ENCODE measurements at regions not wholly inside any gene's neighbourhood (a gene's known extent, or its start where the extent isn't known, plus 50 kb on each side); places are given as distances from the start of the nearest gene placed in this dataset.

DNA sequence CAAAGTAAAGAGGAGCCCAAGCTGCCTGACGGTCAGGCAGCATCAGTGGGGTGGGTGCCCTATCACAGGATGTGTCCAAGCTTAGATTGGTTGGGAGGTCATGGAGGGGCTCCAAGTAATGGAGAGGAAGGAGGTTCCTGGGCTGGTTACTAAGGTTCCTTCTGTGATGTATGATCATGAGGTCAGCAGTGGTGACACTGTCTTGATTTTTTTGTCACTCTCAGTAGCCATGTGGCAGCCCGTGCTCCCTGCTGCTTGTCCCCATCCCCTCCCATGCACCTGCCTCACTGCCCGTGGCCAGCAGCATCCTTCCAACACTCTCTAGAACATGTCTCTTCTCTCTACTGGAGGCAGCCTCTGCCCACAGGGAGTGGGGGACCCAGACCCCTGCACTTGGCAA lies 261.7 kb downstream of the TLE3 start:
- Histone ChIP-seq H3K27me3 (ENCODE audit: insufficient read depth, low read length) (no peaks in the 10 kb centered on the region), H3K4me3 (ENCODE audit: low read length) (no peak overlapping the region), H3K9me3 (ENCODE audit: low read depth, low read length) (no peaks in the 10 kb centered on the region), H3K4me1 (ENCODE audit: insufficient read depth, low read length) (no peaks in the 10 kb centered on the region)

DNA sequence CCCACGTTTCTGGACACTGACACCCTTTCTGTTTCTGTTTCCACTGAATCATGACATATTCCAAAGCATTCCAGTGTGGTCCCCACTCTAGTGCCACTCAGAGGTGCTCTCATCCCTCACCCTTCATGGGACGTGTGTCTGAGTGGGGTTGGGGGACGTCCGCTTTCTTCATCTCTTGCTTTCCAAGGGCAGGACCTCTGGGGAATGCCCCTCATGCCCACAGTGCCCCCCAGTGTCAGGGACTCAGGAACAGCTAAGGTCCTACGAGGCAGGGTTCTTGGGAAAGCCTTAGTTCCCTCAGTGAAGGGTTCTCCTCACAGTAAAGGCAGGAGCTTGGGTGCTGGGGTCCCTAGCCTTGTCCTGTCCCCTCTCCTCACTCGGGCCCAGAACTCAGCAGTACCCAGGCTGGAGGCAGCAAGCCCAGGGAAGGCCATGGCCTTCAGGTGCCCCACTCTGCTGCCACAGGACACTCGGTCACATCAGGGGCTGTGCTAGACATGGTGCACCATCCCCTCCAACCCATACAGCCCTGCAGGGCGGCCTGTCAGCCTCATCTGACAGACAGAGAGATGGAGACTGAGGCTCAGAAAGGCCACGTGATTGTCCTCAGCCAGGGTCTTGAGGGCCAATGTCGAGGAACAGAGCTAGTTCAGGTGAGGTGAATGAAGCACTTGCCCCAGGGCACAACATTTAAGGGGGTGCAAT lies 261.0 kb downstream of the TLE3 start:
- Histone ChIP-seq H3K9me3 (ENCODE audit: low read depth, low read length) (no peaks in the 10 kb centered on the region), H3K4me1 (ENCODE audit: insufficient read depth, low read length) (no peaks in the 10 kb centered on the region), H3K4me3 (ENCODE audit: low read length) (no peak overlapping the region), H3K27me3 (ENCODE audit: insufficient read depth, low read length) (no peaks in the 10 kb centered on the region)

DNA sequence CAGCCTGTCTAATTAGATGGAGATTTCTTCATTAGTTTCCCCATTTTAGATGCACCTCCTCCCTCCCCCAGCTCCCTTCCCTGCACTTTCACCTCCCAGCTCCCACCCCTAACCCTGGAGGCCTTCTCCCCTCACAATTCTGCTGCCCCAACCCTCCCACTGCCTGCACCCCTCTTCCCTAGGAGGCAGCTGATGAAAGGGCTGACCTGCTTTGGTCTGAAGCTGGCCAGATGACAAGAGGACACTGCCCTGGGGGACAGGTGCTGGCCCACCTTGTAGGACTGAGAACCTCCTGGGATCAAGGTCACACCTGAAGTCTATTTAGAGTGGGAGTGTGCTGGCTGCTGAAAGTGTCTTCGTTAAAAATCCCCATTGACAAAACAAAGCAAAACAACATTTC lies 259.4 kb downstream of the TLE3 start:
- Histone ChIP-seq H3K4me1 (ENCODE audit: insufficient read depth, low read length) (no peaks in the 10 kb centered on the region), H3K27me3 (ENCODE audit: insufficient read depth, low read length) (no peaks in the 10 kb centered on the region), H3K4me3 (ENCODE audit: low read length) (no peak overlapping the region), H3K9me3 (ENCODE audit: low read depth, low read length) (no peaks in the 10 kb centered on the region)

DNA sequence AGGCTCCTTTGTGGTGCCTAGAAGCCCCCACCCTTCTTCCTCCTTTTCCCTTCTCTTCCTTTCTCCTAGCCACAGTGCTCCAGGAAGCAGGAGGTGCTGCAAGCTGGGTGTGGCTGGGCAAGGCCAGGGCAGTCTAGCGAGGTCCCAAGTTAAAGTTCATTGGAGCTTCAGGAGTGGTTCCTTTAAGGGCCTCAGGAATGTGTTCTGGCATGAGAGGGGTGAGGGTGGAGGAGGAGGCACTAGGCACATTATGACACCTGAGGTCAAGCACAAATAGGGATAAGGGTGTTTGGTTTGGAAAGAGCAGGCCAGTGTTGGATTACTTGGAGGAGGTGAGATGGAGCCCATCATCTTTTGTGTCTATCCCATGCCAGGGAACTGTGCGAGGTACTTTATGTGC lies 258.7 kb downstream of the TLE3 start:
- Histone ChIP-seq H3K27me3 (ENCODE audit: insufficient read depth, low read length) (no peaks in the 10 kb centered on the region), H3K4me1 (ENCODE audit: insufficient read depth, low read length) (no peaks in the 10 kb centered on the region), H3K9me3 (ENCODE audit: low read depth, low read length) (no peaks in the 10 kb centered on the region), H3K4me3 (ENCODE audit: low read length) (no peak overlapping the region)

DNA sequence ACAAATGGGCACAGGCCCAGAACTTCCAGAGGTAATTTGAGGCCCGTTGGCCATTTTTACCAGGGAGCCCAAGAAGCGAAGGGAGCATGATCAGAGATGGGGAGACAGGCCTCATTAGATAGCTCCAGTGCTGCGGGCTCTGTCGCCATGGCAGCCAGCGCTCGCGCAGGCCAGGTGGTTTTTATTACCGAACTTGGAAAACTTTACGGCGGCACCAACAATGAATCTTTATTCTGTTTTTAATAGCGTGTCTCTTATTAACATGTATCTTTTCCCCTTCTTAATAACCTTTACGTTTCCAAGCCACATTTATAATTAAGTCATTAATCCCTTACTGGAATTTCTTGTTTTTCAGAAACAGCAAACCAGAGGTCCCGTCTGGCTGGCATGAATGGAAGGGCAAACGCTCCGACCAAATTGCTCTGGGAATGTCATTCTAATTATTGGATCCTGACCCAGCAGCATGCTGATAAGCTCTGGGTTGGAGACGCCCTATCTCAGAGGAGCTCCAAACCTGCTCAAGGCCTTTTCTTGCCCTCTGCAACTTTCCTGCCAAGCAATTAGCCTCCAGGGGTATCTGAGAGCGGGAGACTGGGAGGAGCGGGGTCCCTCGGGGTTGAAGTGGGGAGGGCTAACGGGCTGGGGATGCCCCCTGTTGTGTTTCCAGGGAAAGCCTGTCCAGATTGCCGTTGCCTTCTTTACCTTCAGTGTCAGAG lies 256.4 kb downstream of the TLE3 start:
- no peaks in the 10 kb centered on the region for H3K9me3 ChIP-seq (ENCODE audit: low read depth, low read length)

GRCh38 chr15:69842851-69843250 lies 254.9 kb downstream of the TLE3 start:
- Histone ChIP-seq H3K27me3 (ENCODE audit: insufficient read depth, low read length) (no peaks in the 10 kb centered on the region), H3K4me1 (ENCODE audit: insufficient read depth, low read length) (no peaks in the 10 kb centered on the region), H3K9me3 (ENCODE audit: low read depth, low read length) (no peaks in the 10 kb centered on the region), H3K4me3 (ENCODE audit: low read length) (no peak overlapping the region)

More for the DNA sequence above, 256.4 kb downstream of the TLE3 start:
- Histone ChIP-seq H3K27me3 (ENCODE audit: insufficient read depth, low read length) (no peaks in the 10 kb centered on the region), H3K4me1 (ENCODE audit: insufficient read depth, low read length) (no peaks in the 10 kb centered on the region), H3K4me3 (ENCODE audit: low read length) (no peak overlapping the region)

- no peak overlapping the region for H3K4me3 ChIP-seq (ENCODE audit: low read length)
- H3K9me3 ChIP-seq (ENCODE audit: low read depth, low read length), result no peaks in the 10 kb centered on the region
Measured at GRCh38 chr15:69843276-69843899, 254.3 kb downstream of the TLE3 start.

GRCh38 chr15:69843900-69844304 lies 253.8 kb downstream of the TLE3 start:
- H3K4me3 ChIP-seq (ENCODE audit: low read length), result no peak overlapping the region
- no peaks in the 10 kb centered on the region for H3K27me3 ChIP-seq (ENCODE audit: insufficient read depth, low read length)
- no peaks in the 10 kb centered on the region for H3K4me1 ChIP-seq (ENCODE audit: insufficient read depth, low read length)

More at GRCh38 chr15:69843276-69843899, 254.3 kb downstream of the TLE3 start:
- no peaks in the 10 kb centered on the region for H3K4me1 ChIP-seq (ENCODE audit: insufficient read depth, low read length)
- H3K27me3 ChIP-seq (ENCODE audit: insufficient read depth, low read length), result no peaks in the 10 kb centered on the region

GRCh38 chr15:69845159-69845558 lies 252.6 kb downstream of the TLE3 start:
- Histone ChIP-seq H3K27me3 (ENCODE audit: insufficient read depth, low read length) (no peaks in the 10 kb centered on the region), H3K9me3 (ENCODE audit: low read depth, low read length) (no peaks in the 10 kb centered on the region), H3K4me3 (ENCODE audit: low read length) (no peak overlapping the region), H3K4me1 (ENCODE audit: insufficient read depth, low read length) (no peaks in the 10 kb centered on the region)

More at GRCh38 chr15:69843900-69844304, 253.8 kb downstream of the TLE3 start:
- no peaks in the 10 kb centered on the region for H3K9me3 ChIP-seq (ENCODE audit: low read depth, low read length)

DNA sequence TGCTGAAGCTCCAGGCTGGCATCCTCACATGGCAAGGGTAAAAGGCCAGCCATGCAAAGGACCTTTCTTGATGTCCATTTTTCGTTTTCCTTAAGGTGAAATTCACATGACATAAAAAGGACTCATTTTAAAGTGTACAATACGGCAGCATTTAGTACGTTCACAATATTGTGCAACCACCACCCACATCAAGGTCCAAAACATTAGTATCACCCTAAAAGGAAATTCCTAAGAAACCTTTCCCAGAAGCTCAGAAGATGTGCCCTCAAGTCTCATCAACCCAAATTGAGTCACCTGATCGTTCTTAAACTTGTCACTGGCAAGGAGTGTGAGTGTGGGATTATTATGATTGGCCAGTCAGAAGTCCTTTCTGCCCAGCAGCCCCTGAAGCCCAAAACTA lies 250.1 kb downstream of the TLE3 start:
- Histone ChIP-seq H3K27me3 (ENCODE audit: insufficient read depth, low read length) (no peaks in the 10 kb centered on the region), H3K4me1 (ENCODE audit: insufficient read depth, low read length) (no peaks in the 10 kb centered on the region), H3K9me3 (ENCODE audit: low read depth, low read length) (no peaks in the 10 kb centered on the region), H3K4me3 (ENCODE audit: low read length) (no peak overlapping the region)

DNA sequence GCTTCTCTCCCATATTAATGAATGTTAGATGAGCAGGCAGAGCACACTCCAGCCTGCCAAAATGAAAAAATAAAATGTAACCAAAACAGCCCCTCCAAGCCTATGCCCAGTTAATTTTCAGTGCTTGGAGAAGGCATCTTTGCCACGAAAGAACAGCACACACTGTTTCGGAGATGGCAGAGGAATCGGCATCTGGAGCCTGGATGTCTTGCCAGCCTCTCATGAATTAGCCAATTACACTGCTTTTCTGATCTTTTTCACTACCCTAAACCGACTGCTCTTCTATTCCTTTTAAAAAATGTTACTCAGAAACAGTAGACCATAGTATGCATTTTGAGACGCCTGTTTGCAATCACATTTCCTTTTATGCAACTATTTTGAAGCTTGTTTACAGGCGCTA lies 249.6 kb downstream of the TLE3 start:
- Histone ChIP-seq H3K4me3 (ENCODE audit: low read length) (no peak overlapping the region), H3K9me3 (ENCODE audit: low read depth, low read length) (no peaks in the 10 kb centered on the region), H3K4me1 (ENCODE audit: insufficient read depth, low read length) (no peaks in the 10 kb centered on the region), H3K27me3 (ENCODE audit: insufficient read depth, low read length) (no peaks in the 10 kb centered on the region)

- H3K4me1 ChIP-seq (ENCODE audit: insufficient read depth, low read length), result no peaks in the 10 kb centered on the region
- no peak overlapping the region for H3K4me3 ChIP-seq (ENCODE audit: low read length)
- H3K9me3 ChIP-seq (ENCODE audit: low read depth, low read length), result no peaks in the 10 kb centered on the region
- no peaks in the 10 kb centered on the region for H3K27me3 ChIP-seq (ENCODE audit: insufficient read depth, low read length)
Measured at GRCh38 chr15:69848551-69849231, 249.0 kb downstream of the TLE3 start.

DNA sequence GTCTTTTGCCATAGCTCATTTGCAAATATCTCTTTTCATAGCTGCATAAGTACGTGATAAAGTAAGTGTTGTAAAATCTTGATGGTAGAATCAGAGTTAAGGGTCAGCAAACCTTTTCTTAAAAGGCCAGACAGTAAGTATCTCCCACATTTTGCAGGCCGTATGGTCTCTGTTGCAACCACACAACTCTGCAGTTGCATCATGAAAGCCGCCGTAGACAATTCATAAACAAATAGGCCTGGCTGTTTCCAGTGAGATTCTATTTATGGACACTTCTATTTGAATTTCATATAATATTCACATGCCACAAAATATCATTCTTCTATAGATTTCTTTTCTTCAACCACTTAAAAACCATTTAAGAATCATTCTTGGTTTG lies 248.5 kb downstream of the TLE3 start:
- Histone ChIP-seq H3K4me3 (ENCODE audit: low read length) (no peak overlapping the region), H3K4me1 (ENCODE audit: insufficient read depth, low read length) (no peaks in the 10 kb centered on the region), H3K9me3 (ENCODE audit: low read depth, low read length) (no peaks in the 10 kb centered on the region), H3K27me3 (ENCODE audit: insufficient read depth, low read length) (no peaks in the 10 kb centered on the region)

DNA sequence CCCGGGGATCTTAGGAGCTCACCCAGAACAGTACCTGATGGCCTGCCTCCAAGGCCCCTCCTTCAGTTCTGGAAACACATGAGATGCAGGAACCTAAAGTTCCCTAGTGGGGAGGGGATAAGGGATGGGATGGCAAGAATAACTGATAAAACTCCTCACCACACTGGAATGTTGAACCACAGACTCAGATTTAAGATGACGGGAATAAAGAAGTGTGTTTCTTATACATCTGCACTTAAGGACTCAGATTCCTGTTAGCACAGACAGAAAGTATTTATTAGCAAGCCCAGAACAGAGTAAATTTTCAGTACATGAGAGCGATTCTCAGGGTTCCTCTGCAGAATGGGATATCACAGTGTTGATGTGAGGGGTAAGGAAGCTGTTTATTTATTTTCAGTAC lies 245.2 kb downstream of the TLE3 start:
- Histone ChIP-seq H3K4me3 (ENCODE audit: low read length) (no peak overlapping the region), H3K27me3 (ENCODE audit: insufficient read depth, low read length) (no peaks in the 10 kb centered on the region), H3K9me3 (ENCODE audit: low read depth, low read length) (no peaks in the 10 kb centered on the region), H3K4me1 (ENCODE audit: insufficient read depth, low read length) (no peaks in the 10 kb centered on the region)

DNA sequence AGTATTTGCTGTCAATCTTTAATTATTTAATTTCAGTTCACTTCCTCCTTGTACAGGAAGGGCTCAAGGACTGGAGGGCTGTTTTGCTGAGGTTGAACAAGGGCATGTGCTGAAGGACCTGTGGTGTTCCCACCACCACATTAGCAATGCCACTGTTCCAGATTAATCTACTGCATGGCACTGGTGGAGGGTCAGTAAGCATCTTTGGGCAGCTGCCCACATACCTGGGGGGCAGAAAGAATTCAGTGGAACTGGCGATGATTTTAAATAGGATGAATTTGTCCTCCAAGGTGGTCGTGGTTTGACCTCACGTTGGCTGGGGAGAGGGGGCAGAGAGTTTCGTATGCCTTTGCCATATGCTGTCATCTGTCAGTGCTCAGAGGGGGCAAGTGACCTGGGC lies 244.8 kb downstream of the TLE3 start:
- Histone ChIP-seq H3K9me3 (ENCODE audit: low read depth, low read length) (no peaks in the 10 kb centered on the region), H3K4me3 (ENCODE audit: low read length) (no peak overlapping the region), H3K4me1 (ENCODE audit: insufficient read depth, low read length) (peaks cover 2% of the 10 kb centered on the region), H3K27me3 (ENCODE audit: insufficient read depth, low read length) (no peaks in the 10 kb centered on the region)
